ENCODE measurements at regions not wholly inside any gene's neighbourhood (a gene's known extent, or its start where the extent isn't known, plus 50 kb on each side); places are given as distances from the start of the nearest gene placed in this dataset.
A peak's percentile ranks its signal among the peaks of the same experiment; 100 is the strongest.

DNA sequence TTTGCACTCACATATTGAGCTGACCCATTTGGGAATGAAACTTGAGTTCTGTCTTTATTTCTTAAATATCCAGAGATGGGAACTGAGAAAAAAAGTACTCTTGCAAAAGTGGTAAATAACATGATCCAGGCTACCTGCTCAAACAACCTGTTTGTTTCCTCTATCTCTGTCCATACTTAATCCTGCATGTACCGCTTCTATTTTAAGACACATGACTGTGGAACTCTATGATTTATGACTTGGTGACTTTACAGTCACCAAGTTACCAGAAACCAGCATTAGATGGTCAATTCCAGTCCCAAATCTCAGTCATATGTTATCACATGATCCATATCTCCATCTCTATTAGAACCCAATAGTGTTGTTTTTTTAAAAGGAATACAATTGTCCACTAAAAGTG is 606.7 kb downstream of the EPHA5 start:
- TF ChIP-seq ZBTB7A (IDR thresholded peaks at IDR 0.05; ENCODE audit: low read depth) (no peak), CREB1 (IDR thresholded peaks at IDR 0.05; ENCODE audit: low read depth) (no peak), YY1 (IDR thresholded peaks at IDR 0.05; ENCODE audit: low read depth) (no peak), MAX (IDR thresholded peaks at IDR 0.05) (no peak), NFIC (IDR thresholded peaks at IDR 0.05) (no peak), RAD21 (IDR thresholded peaks at IDR 0.05; ENCODE audit: low read depth) (no peak), FOXM1 (IDR thresholded peaks at IDR 0.05; ENCODE audit: borderline replicate concordance, low read depth) (no peak), TAF1 (IDR thresholded peaks at IDR 0.05; ENCODE audit: low read depth) (no peak)
- TF ChIP-seq, protein P1, sequence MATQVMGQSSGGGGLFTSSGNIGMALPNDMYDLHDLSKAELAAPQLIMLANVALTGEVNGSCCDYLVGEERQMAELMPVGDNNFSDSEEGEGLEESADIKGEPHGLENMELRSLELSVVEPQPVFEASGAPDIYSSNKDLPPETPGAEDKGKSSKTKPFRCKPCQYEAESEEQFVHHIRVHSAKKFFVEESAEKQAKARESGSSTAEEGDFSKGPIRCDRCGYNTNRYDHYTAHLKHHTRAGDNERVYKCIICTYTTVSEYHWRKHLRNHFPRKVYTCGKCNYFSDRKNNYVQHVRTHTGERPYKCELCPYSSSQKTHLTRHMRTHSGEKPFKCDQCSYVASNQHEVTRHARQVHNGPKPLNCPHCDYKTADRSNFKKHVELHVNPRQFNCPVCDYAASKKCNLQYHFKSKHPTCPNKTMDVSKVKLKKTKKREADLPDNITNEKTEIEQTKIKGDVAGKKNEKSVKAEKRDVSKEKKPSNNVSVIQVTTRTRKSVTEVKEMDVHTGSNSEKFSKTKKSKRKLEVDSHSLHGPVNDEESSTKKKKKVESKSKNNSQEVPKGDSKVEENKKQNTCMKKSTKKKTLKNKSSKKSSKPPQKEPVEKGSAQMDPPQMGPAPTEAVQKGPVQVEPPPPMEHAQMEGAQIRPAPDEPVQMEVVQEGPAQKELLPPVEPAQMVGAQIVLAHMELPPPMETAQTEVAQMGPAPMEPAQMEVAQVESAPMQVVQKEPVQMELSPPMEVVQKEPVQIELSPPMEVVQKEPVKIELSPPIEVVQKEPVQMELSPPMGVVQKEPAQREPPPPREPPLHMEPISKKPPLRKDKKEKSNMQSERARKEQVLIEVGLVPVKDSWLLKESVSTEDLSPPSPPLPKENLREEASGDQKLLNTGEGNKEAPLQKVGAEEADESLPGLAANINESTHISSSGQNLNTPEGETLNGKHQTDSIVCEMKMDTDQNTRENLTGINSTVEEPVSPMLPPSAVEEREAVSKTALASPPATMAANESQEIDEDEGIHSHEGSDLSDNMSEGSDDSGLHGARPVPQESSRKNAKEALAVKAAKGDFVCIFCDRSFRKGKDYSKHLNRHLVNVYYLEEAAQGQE (IDR thresholded peaks at IDR 0.05; ENCODE audit: low read depth): no peak

- TF ChIP-seq FOXM1 (IDR thresholded peaks at IDR 0.05; ENCODE audit: borderline replicate concordance, low read depth): no peak
- TF ChIP-seq EGR1 (IDR thresholded peaks at IDR 0.05): no peak
- TF ChIP-seq RAD21 (IDR thresholded peaks at IDR 0.05; ENCODE audit: low read depth): no peak
- no peak for TF ChIP-seq TAF1 (IDR thresholded peaks at IDR 0.05; ENCODE audit: low read depth)
- no peak for TF ChIP-seq CEBPB (IDR thresholded peaks at IDR 0.05)
- TF ChIP-seq, protein P1 (IDR thresholded peaks at IDR 0.05; ENCODE audit: low read depth): no peak
- no peak for TF ChIP-seq TCF12 (IDR thresholded peaks at IDR 0.05; ENCODE audit: low read depth)
- TF ChIP-seq, protein P2, sequence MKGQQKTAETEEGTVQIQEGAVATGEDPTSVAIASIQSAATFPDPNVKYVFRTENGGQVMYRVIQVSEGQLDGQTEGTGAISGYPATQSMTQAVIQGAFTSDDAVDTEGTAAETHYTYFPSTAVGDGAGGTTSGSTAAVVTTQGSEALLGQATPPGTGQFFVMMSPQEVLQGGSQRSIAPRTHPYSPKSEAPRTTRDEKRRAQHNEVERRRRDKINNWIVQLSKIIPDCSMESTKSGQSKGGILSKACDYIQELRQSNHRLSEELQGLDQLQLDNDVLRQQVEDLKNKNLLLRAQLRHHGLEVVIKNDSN (IDR thresholded peaks at IDR 0.05): no peak
- TF ChIP-seq TEAD4 (IDR thresholded peaks at IDR 0.05): no peak
- TF ChIP-seq EP300 (IDR thresholded peaks at IDR 0.05; ENCODE audit: borderline replicate concordance): no peak
- no peak for TF ChIP-seq MAX (IDR thresholded peaks at IDR 0.05)
- no peak for TF ChIP-seq NFIC (IDR thresholded peaks at IDR 0.05)
- TF ChIP-seq CREB1 (IDR thresholded peaks at IDR 0.05; ENCODE audit: low read depth): no peak
- no peak for TF ChIP-seq ZBTB7A (IDR thresholded peaks at IDR 0.05; ENCODE audit: low read depth)
- TF ChIP-seq YY1 (IDR thresholded peaks at IDR 0.05; ENCODE audit: low read depth): no peak
Measured at GRCh38 chr4:65050786-65051185, 619.5 kb downstream of the EPHA5 start.

DNA sequence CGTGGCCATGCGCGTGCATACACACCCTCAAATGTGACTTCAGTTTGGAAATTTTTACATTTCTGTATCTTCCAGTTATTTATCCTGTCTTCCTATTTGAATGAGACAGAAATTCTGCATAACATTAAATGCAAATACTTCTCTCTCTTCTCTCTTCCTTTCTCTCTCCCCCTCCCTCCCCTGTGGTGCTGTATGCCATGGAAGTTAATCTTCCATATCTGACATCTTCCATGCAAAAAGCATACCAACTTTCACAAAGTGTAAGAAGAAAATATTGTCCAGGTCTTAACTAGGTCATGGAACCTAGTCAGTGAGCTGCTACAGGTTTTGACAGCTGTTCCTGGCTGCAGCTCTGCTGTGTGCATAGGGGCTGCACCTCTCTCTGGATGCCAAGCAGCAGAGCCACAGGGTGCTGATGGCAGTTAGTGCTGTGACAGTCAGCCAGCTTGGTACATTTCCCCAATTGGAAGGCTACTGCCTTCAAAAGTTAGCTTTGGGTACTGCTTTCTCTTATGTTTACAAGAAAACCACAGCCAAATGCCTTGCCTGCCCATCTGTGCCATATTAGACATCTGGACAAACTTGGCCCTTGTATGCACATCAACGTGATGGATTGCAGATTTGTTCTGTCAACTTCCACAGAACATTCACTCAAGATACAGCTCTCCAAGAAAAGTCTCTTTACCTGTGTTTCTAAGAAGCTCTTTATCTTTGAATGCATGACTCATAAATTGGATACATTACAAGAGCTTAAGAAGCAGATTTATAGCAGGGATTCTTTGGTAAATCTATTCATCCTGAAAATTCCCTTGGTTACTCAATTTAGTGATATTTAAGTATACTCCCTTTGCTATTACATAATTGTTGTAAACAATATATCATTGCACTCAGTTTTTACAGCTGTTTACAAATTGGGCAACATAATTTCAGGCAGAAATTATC is 623.8 kb downstream of the EPHA5 start:
- TF ChIP-seq ZBTB7A (IDR thresholded peaks at IDR 0.05; ENCODE audit: low read depth): no peak
- peak; percentile 83 for TF ChIP-seq TCF12 (IDR thresholded peaks at IDR 0.05; ENCODE audit: low read depth)
- TF ChIP-seq EGR1 (IDR thresholded peaks at IDR 0.05): no peak
- peak; percentile 55; the same call in 1 of the 2 replicates for TF ChIP-seq EP300 (IDR thresholded peaks at IDR 0.05; ENCODE audit: borderline replicate concordance)
- TF ChIP-seq RAD21 (IDR thresholded peaks at IDR 0.05; ENCODE audit: low read depth): no peak
- TF ChIP-seq, protein P2 (IDR thresholded peaks at IDR 0.05): no peak

DNA sequence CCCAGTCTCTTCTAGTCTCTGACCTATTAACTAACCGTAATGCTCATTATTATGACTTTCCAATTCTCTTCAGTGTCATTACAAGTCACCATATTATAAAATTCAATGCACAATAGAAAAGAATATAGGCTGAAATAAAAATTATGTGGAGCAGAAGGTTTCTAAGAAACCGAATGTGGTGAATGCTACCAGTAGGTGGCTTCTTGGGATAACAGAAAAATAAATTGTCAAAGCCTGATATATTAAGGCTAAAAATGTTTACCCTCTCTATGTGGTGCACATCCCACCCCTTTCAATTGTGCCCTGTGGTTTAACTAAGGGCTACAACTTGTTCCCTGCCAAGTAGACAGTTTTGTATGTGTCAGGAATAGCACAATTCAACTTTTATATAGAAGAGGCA is 624.6 kb upstream of the TECRL start:
- TF ChIP-seq RAD21 (IDR thresholded peaks at IDR 0.05; ENCODE audit: low read depth) (peak; percentile 39), CEBPB (IDR thresholded peaks at IDR 0.05) (no peak)

DNA sequence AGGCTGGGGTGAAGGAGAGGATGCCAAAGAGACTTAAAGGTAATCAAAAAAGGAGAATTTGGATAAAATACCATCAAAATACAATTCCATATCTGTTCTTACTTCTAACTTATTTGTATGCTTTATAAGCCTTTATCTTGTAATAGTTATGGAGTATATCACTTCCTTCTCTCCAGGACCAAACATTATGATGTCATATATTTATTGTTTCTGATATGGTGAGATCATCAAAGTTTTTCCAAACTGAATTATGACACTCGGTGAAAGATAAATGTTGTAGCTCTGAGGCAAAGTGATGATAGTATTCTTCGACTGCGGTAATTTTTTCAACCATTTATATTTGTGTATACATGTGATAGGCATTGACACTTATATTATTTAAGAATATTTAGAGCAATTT is 619.3 kb upstream of the TECRL start:
- TF ChIP-seq RAD21 (IDR thresholded peaks at IDR 0.05; ENCODE audit: low read depth) (no peak), NFIC (IDR thresholded peaks at IDR 0.05) (no peak), TAF1 (IDR thresholded peaks at IDR 0.05; ENCODE audit: low read depth) (no peak), YY1 (IDR thresholded peaks at IDR 0.05; ENCODE audit: low read depth) (no peak), TEAD4 (IDR thresholded peaks at IDR 0.05) (no peak), TCF12 (IDR thresholded peaks at IDR 0.05; ENCODE audit: low read depth) (no peak), CREB1 (IDR thresholded peaks at IDR 0.05; ENCODE audit: low read depth) (no peak), EP300 (IDR thresholded peaks at IDR 0.05; ENCODE audit: borderline replicate concordance) (no peak), MAX (IDR thresholded peaks at IDR 0.05) (no peak), CEBPB (IDR thresholded peaks at IDR 0.05) (no peak), FOXM1 (IDR thresholded peaks at IDR 0.05; ENCODE audit: borderline replicate concordance, low read depth) (no peak), ZBTB7A (IDR thresholded peaks at IDR 0.05; ENCODE audit: low read depth) (no peak), EGR1 (IDR thresholded peaks at IDR 0.05) (no peak)
- TF ChIP-seq, protein P1 (IDR thresholded peaks at IDR 0.05; ENCODE audit: low read depth): no peak
- TF ChIP-seq, protein P2 (IDR thresholded peaks at IDR 0.05): no peak
